ENCODE measurements at regions not wholly inside any gene's neighbourhood (a gene's known extent, or its start where the extent isn't known, plus 50 kb on each side); places are given as distances from the start of the nearest gene placed in this dataset.

- Histone ChIP-seq H3K4me3 (ENCODE audit: low read depth, low read length) (no peak overlapping the region), H3K27me3 (ENCODE audit: control insufficient read depth, insufficient read depth, low read length) (no peaks in the 10 kb centered on the region), H3K36me3 (ENCODE audit: control insufficient read depth, insufficient read depth, low read length) (no peaks in the 10 kb centered on the region)
- DNase-seq (ENCODE audit: low read depth) (no peak), FAIRE-seq (no peak)
- TF ChIP-seq CTCF (IDR thresholded peaks at IDR 0.05; ENCODE audit: insufficient read depth, low read length, severe bottlenecking) = no peak
Measured at GRCh38 chrY:19578281-19578874, 166.1 kb downstream of the KDM5D start.

DNA sequence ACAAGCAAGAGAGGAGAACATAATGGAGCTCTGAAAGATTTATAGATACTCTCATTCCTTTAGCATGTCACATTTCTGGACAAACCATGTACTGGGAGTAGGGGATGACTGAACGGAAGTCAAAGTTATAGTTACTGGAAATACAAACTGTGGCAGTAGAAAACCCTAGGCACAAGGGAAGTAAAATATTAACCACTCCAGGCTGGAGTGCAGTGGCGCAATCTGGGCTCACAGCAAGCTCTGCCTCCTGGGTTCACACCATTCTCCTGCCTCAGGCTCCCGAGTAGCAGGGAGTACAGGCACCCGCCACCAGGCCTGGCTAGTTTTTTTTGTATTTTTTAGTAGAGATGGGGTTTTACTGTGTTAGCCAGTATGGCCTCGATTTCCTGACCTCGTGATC is 167.3 kb downstream of the KDM5D start:
- DNase-seq (ENCODE audit: low read depth) (no peak), FAIRE-seq (no peak)
- TF ChIP-seq CTCF (IDR thresholded peaks at IDR 0.05; ENCODE audit: insufficient read depth, low read length, severe bottlenecking) = no peak
- Histone ChIP-seq H3K4me3 (ENCODE audit: low read depth, low read length) (no peak overlapping the region), H3K36me3 (ENCODE audit: control insufficient read depth, insufficient read depth, low read length) (no peaks in the 10 kb centered on the region), H3K27me3 (ENCODE audit: control insufficient read depth, insufficient read depth, low read length) (no peaks in the 10 kb centered on the region)

GRCh38 chrY:19574939-19575338 is 169.6 kb downstream of the KDM5D start:
- Histone ChIP-seq H3K36me3 (ENCODE audit: control insufficient read depth, insufficient read depth, low read length) (no peaks in the 10 kb centered on the region), H3K4me3 (ENCODE audit: low read depth, low read length) (no peak overlapping the region), H3K27me3 (ENCODE audit: control insufficient read depth, insufficient read depth, low read length) (no peaks in the 10 kb centered on the region)
- FAIRE-seq (no peak), DNase-seq (ENCODE audit: low read depth) (no peak)
- TF ChIP-seq CTCF (IDR thresholded peaks at IDR 0.05; ENCODE audit: insufficient read depth, low read length, severe bottlenecking) = no peak

DNA sequence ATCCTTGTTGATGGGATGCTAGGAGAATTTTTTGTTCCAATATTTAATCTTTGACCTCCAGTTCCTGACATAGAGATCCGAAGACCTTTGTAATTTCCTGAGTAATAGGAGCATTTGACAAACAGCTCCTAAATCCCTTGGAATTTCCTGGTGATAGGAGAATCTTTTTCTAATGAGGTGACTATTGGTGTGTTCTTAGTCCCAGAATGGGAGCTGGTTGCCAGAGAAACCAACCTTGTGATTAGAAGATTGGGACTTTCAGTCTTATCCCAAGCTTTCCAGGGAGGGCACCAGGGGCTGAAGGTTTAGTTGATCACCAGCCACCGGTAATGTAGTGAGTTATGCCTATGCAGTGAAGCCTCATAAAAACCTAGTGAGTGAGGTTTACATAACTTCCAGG is 170.9 kb downstream of the KDM5D start:
- FAIRE-seq (no peak), DNase-seq (ENCODE audit: low read depth) (no peak)
- no peaks in the 10 kb centered on the region for H3K27me3 ChIP-seq (ENCODE audit: control insufficient read depth, insufficient read depth, low read length)
- no peak for TF ChIP-seq CTCF (IDR thresholded peaks at IDR 0.05; ENCODE audit: insufficient read depth, low read length, severe bottlenecking)
- H3K4me3 ChIP-seq (ENCODE audit: low read depth, low read length) = no peak overlapping the region
- H3K36me3 ChIP-seq (ENCODE audit: control insufficient read depth, insufficient read depth, low read length) = no peaks in the 10 kb centered on the region

DNA sequence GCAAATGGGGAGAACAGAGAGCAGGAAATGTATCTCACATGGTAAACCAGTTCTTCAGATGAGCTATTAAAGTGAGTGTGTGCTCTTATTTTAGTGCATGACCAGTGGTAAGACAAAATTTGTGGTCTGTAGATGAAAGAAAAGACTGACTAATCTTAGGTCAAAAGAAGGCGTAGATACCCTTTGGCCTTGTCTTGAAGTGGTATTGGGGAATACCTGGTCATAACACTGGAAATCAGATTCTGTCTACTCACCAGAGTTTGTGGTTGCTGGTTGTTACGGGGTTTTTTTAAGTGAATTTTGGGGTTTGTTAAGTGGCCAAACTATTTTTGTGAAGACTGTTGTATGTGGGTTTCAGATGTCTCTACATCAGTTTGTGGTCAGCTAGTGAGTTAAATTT is 173.5 kb downstream of the KDM5D start:
- DNase-seq (ENCODE audit: low read depth) = no peak
- no peaks in the 10 kb centered on the region for H3K36me3 ChIP-seq (ENCODE audit: control insufficient read depth, insufficient read depth, low read length)
- FAIRE-seq = no peak
- no peak overlapping the region for H3K4me3 ChIP-seq (ENCODE audit: low read depth, low read length)
- H3K27me3 ChIP-seq (ENCODE audit: control insufficient read depth, insufficient read depth, low read length) = no peaks in the 10 kb centered on the region
- TF ChIP-seq CTCF (IDR thresholded peaks at IDR 0.05; ENCODE audit: insufficient read depth, low read length, severe bottlenecking) = no peak

- H3K4me3 ChIP-seq (ENCODE audit: low read depth, low read length) = peak overlapping the region; percentile 76
- H3K36me3 ChIP-seq (ENCODE audit: control insufficient read depth, insufficient read depth, low read length) = no peaks in the 10 kb centered on the region
- DNase-seq (ENCODE audit: low read depth) = no peak
- TF ChIP-seq CTCF (IDR thresholded peaks at IDR 0.05; ENCODE audit: insufficient read depth, low read length, severe bottlenecking) = no peak
- H3K27me3 ChIP-seq (ENCODE audit: control insufficient read depth, insufficient read depth, low read length) = no peaks in the 10 kb centered on the region
- no peak for FAIRE-seq
Measured at GRCh38 chrY:19567943-19568342, 176.6 kb downstream of the KDM5D start.
